NT2/D1 (cell line): ENCODE measurements at regions not wholly inside any gene's neighbourhood (a gene's known extent, or its start where the extent isn't known, plus 50 kb on each side); places are given as distances from the start of the nearest gene placed in this dataset.
"Not testable (repeated sequence)": the region's sequence is repeated elsewhere in the genome, so short reads cannot be mapped to it uniquely, and the experiment has no call there.

Source experiments
- SUZ12 ChIP-seq: IDR thresholded peaks from 2 replicates; pipeline ENCODE4 v1.6.1; 2011; ENCODE audit not compliant: insufficient read length, insufficient read depth; ENCODE audit errors: extremely low read depth
- ZNF274 ChIP-seq: IDR thresholded peaks from 2 replicates; pipeline ENCODE4 v1.6.1; 2011; ENCODE audit warnings: mild to moderate bottlenecking, low read depth, low read length

- TF ChIP-seq SUZ12, ZNF274: not testable (repeated sequence)
These were observed 95.0 kb downstream of the TRIM69 start for GRCh38 chr15:44831409-44831741.
